ENCODE measurements at regions not wholly inside any gene's neighbourhood (a gene's known extent, or its start where the extent isn't known, plus 50 kb on each side); places are given as distances from the start of the nearest gene placed in this dataset.
"Not testable (repeated sequence)": the region's sequence is repeated elsewhere in the genome, so short reads cannot be mapped to it uniquely, and the experiment has no call there.

GRCh38 chr9:30280229-30280900 is 2104.1 kb upstream of the ACO1 start:
- H3K27ac ChIP-seq, result no peak overlapping the region
- no peak overlapping the region for H3K4me3 ChIP-seq
- no peaks in the 10 kb centered on the region for H3K4me1 ChIP-seq (ENCODE audit: insufficient read depth)
- DNase-seq, result no peak
- H3K27me3 ChIP-seq, result no peaks in the 10 kb centered on the region
- H3K36me3 ChIP-seq, result no peaks in the 10 kb centered on the region
- 77 to 91% (median 80%) methylated on average over 1 of the region's 1 CpG for WGBS, 3 donors
- intact Hi-C loops (cut with DNase I), result loop anchor here in 1 of 4 donors (5.0 kb wide), 1 partner anchor 37 kb away; no protein-coding TSS in a partner anchor
- H3K9me3 ChIP-seq, result no peaks in the 10 kb centered on the region
- no peak for TF ChIP-seq CTCF (IDR thresholded peaks at IDR 0.05)
- no peak for TF ChIP-seq EP300 (IDR thresholded peaks at IDR 0.05)
- no peak for TF ChIP-seq POLR2A (IDR thresholded peaks at IDR 0.05)

GRCh38 chr9:30289435-30289834 is 2095.0 kb upstream of the ACO1 start:
- no peak for TF ChIP-seq CTCF (IDR thresholded peaks at IDR 0.05)
- TF ChIP-seq EP300 (IDR thresholded peaks at IDR 0.05), result no peak
- TF ChIP-seq POLR2A (IDR thresholded peaks at IDR 0.05), result no peak
- H3K27me3 ChIP-seq, result no peaks in the 10 kb centered on the region
- 61 to 66% (median 63%) methylated on average over 2 of the region's 2 CpGs for WGBS, 3 donors
- DNase-seq, result no peak
- H3K4me3 ChIP-seq, result no peak overlapping the region
- intact Hi-C loops (cut with DNase I), result no loop called here
- H3K9me3 ChIP-seq, result no peaks in the 10 kb centered on the region
- H3K36me3 ChIP-seq, result no peaks in the 10 kb centered on the region
- H3K4me1 ChIP-seq (ENCODE audit: insufficient read depth), result no peaks in the 10 kb centered on the region
- H3K27ac ChIP-seq, result no peak overlapping the region

- H3K9me3 ChIP-seq; H3K4me1 ChIP-seq (ENCODE audit: insufficient read depth); intact Hi-C loops (cut with DNase I); H3K27me3 ChIP-seq; H3K27ac ChIP-seq; H3K4me3 ChIP-seq; DNase-seq; H3K36me3 ChIP-seq: not testable (repeated sequence)
Observed at GRCh38 chr9:30292026-30292425, 2092.4 kb upstream of the ACO1 start.

GRCh38 chr9:30293231-30293630 is 2091.2 kb upstream of the ACO1 start:
- WGBS, 3 donors, result 74 to 89% (median 86%) methylated on average over 1 of the region's 1 CpG
- intact Hi-C loops (cut with DNase I), result no loop called here
- no peak overlapping the region for H3K4me3 ChIP-seq
- no peaks in the 10 kb centered on the region for H3K27me3 ChIP-seq
- no peak overlapping the region for H3K27ac ChIP-seq
- H3K36me3 ChIP-seq, result no peaks in the 10 kb centered on the region
- no peaks in the 10 kb centered on the region for H3K4me1 ChIP-seq (ENCODE audit: insufficient read depth)
- no peak for TF ChIP-seq POLR2A (IDR thresholded peaks at IDR 0.05)
- no peak for TF ChIP-seq CTCF (IDR thresholded peaks at IDR 0.05)
- TF ChIP-seq EP300 (IDR thresholded peaks at IDR 0.05), result no peak
- H3K9me3 ChIP-seq, result no peaks in the 10 kb centered on the region
- no peak for DNase-seq

- no peak for DNase-seq
- Histone ChIP-seq H3K27me3 (no peaks in the 10 kb centered on the region), H3K27ac (no peak overlapping the region), H3K9me3 (no peaks in the 10 kb centered on the region), H3K4me1 (ENCODE audit: insufficient read depth) (no peaks in the 10 kb centered on the region), H3K36me3 (no peaks in the 10 kb centered on the region), H3K4me3 (no peak overlapping the region)
- WGBS, 3 donors, result 96 to 97% (median 97%) methylated on average over 22 to 25 of the region's 25 CpGs
- intact Hi-C loops (cut with DNase I), result no loop called here
- TF ChIP-seq CTCF (IDR thresholded peaks at IDR 0.05) (no peak), POLR2A (IDR thresholded peaks at IDR 0.05) (no peak), EP300 (IDR thresholded peaks at IDR 0.05) (no peak)
Observed at GRCh38 chr9:30299126-30299780, 2085.2 kb upstream of the ACO1 start.

All from ovary (tissue), 7 donors.